Left lung (tissue), 4 donors: ENCODE measurements at regions not wholly inside any gene's neighbourhood (a gene's known extent, or its start where the extent isn't known, plus 50 kb on each side); places are given as distances from the start of the nearest gene placed in this dataset.

ENCODE experiments used
- ATAC-seq: fragments of 200-7000 bp; cut with Tn5 transposase; one replicate; pipeline ENCODE4 v1.9.1; 2020; ENCODE audit warnings: moderate library complexity
- DNase-seq, 4 donors: peaks; one replicate each; pipeline ENCODE4 v3.0.0-alpha.2; 2013 to 2020
- H3K27ac ChIP-seq, 2 donors: fragments of 200-600 bp; sonication (generic) in 1 of 2; one replicate each; pipeline versions ENCODE4 v1.5.0 to v1.8.0; 2020 to 2021
- H3K27me3 ChIP-seq, 2 donors: fragments of 200-600 bp; sonication (generic) in 1 of 2; one replicate each; pipeline versions ENCODE4 v1.5.0 to v1.8.0; 2020 to 2021
- H3K36me3 ChIP-seq, 2 donors: fragments of 200-600 bp; sonication (generic) in 1 of 2; one replicate each; pipeline versions ENCODE4 v1.5.0 to v1.8.0; 2020 to 2021
- H3K4me1 ChIP-seq, 2 donors: fragments of 200-600 bp; one replicate each; pipeline ENCODE4 v1.8.0; 2021
- H3K4me3 ChIP-seq, 2 donors: fragments of 200-600 bp; sonication (generic) in 1 of 2; one replicate each; pipeline versions ENCODE4 v1.5.0 to v1.8.0; 2020 to 2021; ENCODE audit warnings: mild to moderate bottlenecking in 1 of 2
- H3K9me3 ChIP-seq, 2 donors: fragments of 200-600 bp; sonication (generic) in 1 of 2; one replicate each; pipeline versions ENCODE4 v1.5.0 to v1.8.0; 2020 to 2021
- CTCF ChIP-seq, 2 donors: fragments of 200-600 bp; sonication (generic) in 1 of 2; IDR thresholded peaks; one replicate each; pipeline versions ENCODE4 v1.5.0 to v1.8.0; 2021; ENCODE audit warnings: antibody characterized with exemption in 2 of 2
- intact Hi-C, 2 donors: fragments of 100-400 bp; cut with DNase I; formaldehyde crosslinking; loops; one replicate each; pipeline versions ENCODE4 v1.11.2 to v1.14.2; 2022
- donor health status: DM: no; HTN: yes; CAD: no.
- donor health status: DM: no; HTN: no; CAD: no.

- Histone ChIP-seq H3K4me1 (no peaks in the 10 kb centered on the region), H3K9me3 (peaks cover 0 to 33% of the 10 kb centered on the region in 2 donors), H3K4me3 (no peak overlapping the region), H3K27me3 (no peaks in the 10 kb centered on the region), H3K27ac (no peak overlapping the region), H3K36me3 (no peaks in the 10 kb centered on the region)
- ATAC-seq (no peak), DNase-seq (no peak)
- intact Hi-C loops = no loop called here
- no peak for TF ChIP-seq CTCF (IDR thresholded peaks at IDR 0.05)
These were observed 710.2 kb upstream of the POM121L12 start for GRCh38 chr7:52325237-52325636.

- DNase-seq (no peak), ATAC-seq (no peak)
- H3K27me3 ChIP-seq = no peaks in the 10 kb centered on the region
- H3K9me3 ChIP-seq = peaks cover 0 to 29% of the 10 kb centered on the region in 2 donors
- no peak overlapping the region for H3K27ac ChIP-seq
- H3K36me3 ChIP-seq = no peaks in the 10 kb centered on the region
- intact Hi-C loops = no loop called here
- H3K4me3 ChIP-seq = no peak overlapping the region
- no peak for TF ChIP-seq CTCF (IDR thresholded peaks at IDR 0.05)
- H3K4me1 ChIP-seq = no peaks in the 10 kb centered on the region
These were observed 712.2 kb upstream of the POM121L12 start for GRCh38 chr7:52323202-52323746.

- ATAC-seq (no peak), DNase-seq (no peak)
- no peak overlapping the region for H3K27ac ChIP-seq
- no peaks in the 10 kb centered on the region for H3K36me3 ChIP-seq
- peaks cover 0 to 26% of the 10 kb centered on the region in 2 donors for H3K9me3 ChIP-seq
- no peak overlapping the region for H3K4me3 ChIP-seq
- no peaks in the 10 kb centered on the region for H3K4me1 ChIP-seq
- TF ChIP-seq CTCF (IDR thresholded peaks at IDR 0.05) = no peak
- intact Hi-C loops = no loop called here
- H3K27me3 ChIP-seq = no peaks in the 10 kb centered on the region
These were observed 714.8 kb upstream of the POM121L12 start for GRCh38 chr7:52320610-52321009.

- Histone ChIP-seq H3K9me3 (peaks cover 0 to 23% of the 10 kb centered on the region in 2 donors), H3K36me3 (no peaks in the 10 kb centered on the region), H3K27me3 (no peaks in the 10 kb centered on the region), H3K27ac (no peak overlapping the region), H3K4me3 (no peak overlapping the region), H3K4me1 (no peaks in the 10 kb centered on the region)
- ATAC-seq (no peak), DNase-seq (no peak)
- no peak for TF ChIP-seq CTCF (IDR thresholded peaks at IDR 0.05)
- intact Hi-C loops = no loop called here
These were observed 717.5 kb upstream of the POM121L12 start for GRCh38 chr7:52317921-52318320.

GRCh38 chr7:52311886-52312285 is 723.5 kb upstream of the POM121L12 start:
- Histone ChIP-seq H3K36me3 (no peaks in the 10 kb centered on the region), H3K27ac (no peak overlapping the region), H3K4me3 (no peak overlapping the region), H3K27me3 (no peaks in the 10 kb centered on the region), H3K4me1 (no peaks in the 10 kb centered on the region), H3K9me3 (peaks cover 0 to 4% of the 10 kb centered on the region in 2 donors)
- ATAC-seq (no peak), DNase-seq (no peak)
- TF ChIP-seq CTCF (IDR thresholded peaks at IDR 0.05) = no peak
- intact Hi-C loops = no loop called here
